Mesothelial cell of epicardium (in vitro differentiated cells): ENCODE measurements at regions not wholly inside any gene's neighbourhood (a gene's known extent, or its start where the extent isn't known, plus 50 kb on each side); places are given as distances from the start of the nearest gene placed in this dataset.

Source experiments
- DNase-seq, 2 experiments: peaks; one replicate each; pipeline ENCODE4 v3.0.0; 2021; ENCODE audit warnings: low spot score in 2 of 2; ENCODE audit not compliant: unreplicated experiment in 2 of 2
- H3K27ac Mint-ChIP-seq: 2 replicates; pipeline ENCODE4 v1.8.0; 2021; ENCODE audit warnings: mixed read lengths
- H3K27me3 Mint-ChIP-seq: 2 replicates; pipeline ENCODE4 v1.8.0; 2021; ENCODE audit warnings: low read depth, mixed read lengths
- H3K36me3 Mint-ChIP-seq: 2 replicates; pipeline ENCODE4 v1.8.0; 2021; ENCODE audit warnings: mixed read lengths
- H3K4me1 Mint-ChIP-seq: 2 replicates; pipeline ENCODE4 v1.8.0; 2021; ENCODE audit warnings: mixed read lengths
- H3K4me3 Mint-ChIP-seq: 2 replicates; pipeline ENCODE4 v1.8.0; 2021; ENCODE audit warnings: mild to moderate bottlenecking, moderate library complexity, mixed read lengths
- H3K9me3 Mint-ChIP-seq: 2 replicates; pipeline ENCODE4 v1.8.0; 2021; ENCODE audit warnings: mixed read lengths
- CTCF ChIP-seq: fragments of 200-600 bp; sonication (generic); IDR thresholded peaks from one replicate; pipeline ENCODE4 v1.5.0; 2021; ENCODE audit warnings: antibody characterized with exemption; ENCODE audit not compliant: unreplicated experiment

GRCh38 chr7:145511004-145511403 lies 605.6 kb upstream of the CNTNAP2 start:
- no peaks in the 10 kb centered on the region for H3K27me3 Mint-ChIP-seq
- no peak for DNase-seq
- H3K27ac Mint-ChIP-seq, result no peak overlapping the region
- peaks cover 52% of the 10 kb centered on the region for H3K9me3 Mint-ChIP-seq
- no peak overlapping the region for H3K4me3 Mint-ChIP-seq
- no peaks in the 10 kb centered on the region for H3K4me1 Mint-ChIP-seq
- no peak for TF ChIP-seq CTCF
- H3K36me3 Mint-ChIP-seq, result no peaks in the 10 kb centered on the region

GRCh38 chr7:145497911-145498525 lies 618.6 kb upstream of the CNTNAP2 start:
- Mint-ChIP-seq H3K27me3 (no peaks in the 10 kb centered on the region), H3K4me3 (no peak overlapping the region), H3K27ac (no peak overlapping the region), H3K9me3 (peaks cover 57% of the 10 kb centered on the region), H3K36me3 (no peaks in the 10 kb centered on the region), H3K4me1 (no peaks in the 10 kb centered on the region)
- TF ChIP-seq CTCF, result no peak
- DNase-seq, result no peak

- no peak for TF ChIP-seq CTCF
- H3K36me3 Mint-ChIP-seq, result no peaks in the 10 kb centered on the region
- DNase-seq, result no peak
- H3K27me3 Mint-ChIP-seq, result no peaks in the 10 kb centered on the region
- no peaks in the 10 kb centered on the region for H3K4me1 Mint-ChIP-seq
- no peak overlapping the region for H3K4me3 Mint-ChIP-seq
- H3K9me3 Mint-ChIP-seq, result peaks cover 71% of the 10 kb centered on the region
- no peak overlapping the region for H3K27ac Mint-ChIP-seq
Observed at GRCh38 chr7:145490356-145490755, 626.2 kb upstream of the CNTNAP2 start.

- H3K9me3 Mint-ChIP-seq, result peaks cover 67% of the 10 kb centered on the region
Observed at GRCh38 chr7:145489609-145490008, 627.0 kb upstream of the CNTNAP2 start.

GRCh38 chr7:145488816-145489215 lies 627.8 kb upstream of the CNTNAP2 start:
- no peak overlapping the region for H3K4me3 Mint-ChIP-seq
- no peak for DNase-seq
- no peak overlapping the region for H3K27ac Mint-ChIP-seq
- H3K27me3 Mint-ChIP-seq, result no peaks in the 10 kb centered on the region
- H3K9me3 Mint-ChIP-seq, result peaks cover 61% of the 10 kb centered on the region
- H3K4me1 Mint-ChIP-seq, result no peaks in the 10 kb centered on the region
- H3K36me3 Mint-ChIP-seq, result no peaks in the 10 kb centered on the region
- TF ChIP-seq CTCF, result no peak

More at GRCh38 chr7:145489609-145490008, 627.0 kb upstream of the CNTNAP2 start:
- no peaks in the 10 kb centered on the region for H3K4me1 Mint-ChIP-seq
- no peaks in the 10 kb centered on the region for H3K27me3 Mint-ChIP-seq
- H3K4me3 Mint-ChIP-seq, result no peak overlapping the region
- DNase-seq, result no peak
- no peak overlapping the region for H3K27ac Mint-ChIP-seq
- H3K36me3 Mint-ChIP-seq, result no peaks in the 10 kb centered on the region
- no peak for TF ChIP-seq CTCF

GRCh38 chr7:145481985-145482384 lies 634.6 kb upstream of the CNTNAP2 start:
- Mint-ChIP-seq H3K4me1 (no peaks in the 10 kb centered on the region), H3K36me3 (no peaks in the 10 kb centered on the region), H3K27me3 (no peaks in the 10 kb centered on the region), H3K9me3 (peaks cover 21% of the 10 kb centered on the region), H3K4me3 (no peak overlapping the region), H3K27ac (no peak overlapping the region)
- no peak for DNase-seq
- no peak for TF ChIP-seq CTCF
